Subcutaneous abdominal adipose tissue (tissue), 5 donors: ENCODE measurements at regions not wholly inside any gene's neighbourhood (a gene's known extent, or its start where the extent isn't known, plus 50 kb on each side); places are given as distances from the start of the nearest gene placed in this dataset.

Experiments
- H3K27ac ChIP-seq: one replicate; pipeline ENCODE4 v1.7.0; 2013; ENCODE audit warnings: low read depth, mild to moderate bottlenecking, inconsistent platforms, low read length, moderate library complexity
- H3K27me3 ChIP-seq, 5 donors: one replicate each; pipeline ENCODE4 v1.7.0; 2013; ENCODE audit warnings: low read length in 5 of 5, inconsistent platforms in 1 of 5; ENCODE audit not compliant: control insufficient read depth in 5 of 5, insufficient read depth in 4 of 5
- H3K36me3 ChIP-seq, 5 donors: one replicate each; pipeline ENCODE4 v1.7.0; 2013; ENCODE audit warnings: low read length in 5 of 5; ENCODE audit not compliant: control insufficient read depth in 5 of 5, insufficient read depth in 5 of 5
- H3K4me1 ChIP-seq, 5 donors: one replicate each; pipeline ENCODE4 v1.7.0; 2013; ENCODE audit warnings: low read length in 5 of 5, mild to moderate bottlenecking in 3 of 5, moderate library complexity in 1 of 5; ENCODE audit not compliant: control insufficient read depth in 5 of 5, insufficient read depth in 5 of 5
- H3K4me3 ChIP-seq, 5 donors: one replicate each; pipeline ENCODE4 v1.7.0; 2013; ENCODE audit warnings: low read length in 5 of 5, low read depth in 1 of 5
- H3K9ac ChIP-seq, 5 donors: one replicate each; pipeline ENCODE4 v1.7.0; 2013; ENCODE audit warnings: low read length in 5 of 5, mild to moderate bottlenecking in 4 of 5, moderate library complexity in 3 of 5
- H3K9me3 ChIP-seq, 5 donors: one replicate each; pipeline ENCODE4 v1.7.0; 2013; ENCODE audit warnings: low read length in 5 of 5; ENCODE audit not compliant: control insufficient read depth in 5 of 5
- donor health status: healthy.
- donor health status: healthy.
- donor health status: healthy.
- donor health status: healthy.
- donor health status: healthy.

GRCh38 chrX:9127986-9128385 lies 94.1 kb upstream of the FAM9B start:
- Histone ChIP-seq H3K36me3 (no peaks in the 10 kb centered on the region), H3K4me1 (peaks cover 0 to 4% (median 0%) of the 10 kb centered on the region in 5 donors), H3K27ac (no peak overlapping the region), H3K9ac (no peak overlapping the region), H3K27me3 (peaks cover 0 to 3% (median 0%) of the 10 kb centered on the region in 5 donors), H3K4me3 (no peak overlapping the region), H3K9me3 (no peaks in the 10 kb centered on the region)

GRCh38 chrX:9130031-9130430 lies 96.1 kb upstream of the FAM9B start:
- Histone ChIP-seq H3K9me3 (no peaks in the 10 kb centered on the region), H3K27ac (no peak overlapping the region), H3K9ac (no peak overlapping the region), H3K27me3 (peaks cover 0 to 3% (median 0%) of the 10 kb centered on the region in 5 donors), H3K4me1 (peaks cover 0 to 4% (median 0%) of the 10 kb centered on the region in 5 donors), H3K4me3 (no peak overlapping the region), H3K36me3 (no peaks in the 10 kb centered on the region)

- Histone ChIP-seq H3K4me1 (peaks cover 0 to 4% (median 0%) of the 10 kb centered on the region in 5 donors), H3K27me3 (peaks cover 0 to 3% (median 0%) of the 10 kb centered on the region in 5 donors), H3K27ac (no peak overlapping the region), H3K9ac (no peak overlapping the region), H3K36me3 (no peaks in the 10 kb centered on the region), H3K9me3 (no peaks in the 10 kb centered on the region), H3K4me3 (no peak overlapping the region)
Observed at GRCh38 chrX:9131066-9131465, 97.1 kb upstream of the FAM9B start.

- Histone ChIP-seq H3K4me1 (peaks cover 0 to 4% (median 0%) of the 10 kb centered on the region in 5 donors), H3K9me3 (no peaks in the 10 kb centered on the region), H3K4me3 (no peak overlapping the region), H3K27ac (no peak overlapping the region), H3K27me3 (peaks cover 0 to 3% (median 0%) of the 10 kb centered on the region in 5 donors), H3K9ac (no peak overlapping the region), H3K36me3 (no peaks in the 10 kb centered on the region)
Observed at GRCh38 chrX:9132036-9132638, 98.2 kb upstream of the FAM9B start.

GRCh38 chrX:9133426-9133825 lies 99.5 kb upstream of the FAM9B start:
- no peak overlapping the region for H3K27ac ChIP-seq
- H3K4me1 ChIP-seq = peaks cover 0 to 4% (median 0%) of the 10 kb centered on the region in 5 donors
- H3K27me3 ChIP-seq = peaks cover 0 to 3% (median 0%) of the 10 kb centered on the region in 5 donors
- no peaks in the 10 kb centered on the region for H3K36me3 ChIP-seq
- H3K9ac ChIP-seq = no peak overlapping the region
- no peaks in the 10 kb centered on the region for H3K9me3 ChIP-seq
- no peak overlapping the region for H3K4me3 ChIP-seq

- no peak overlapping the region for H3K9ac ChIP-seq
- no peaks in the 10 kb centered on the region for H3K36me3 ChIP-seq
- H3K4me3 ChIP-seq = no peak overlapping the region
- no peak overlapping the region for H3K27ac ChIP-seq
- peaks cover 0 to 3% (median 0%) of the 10 kb centered on the region in 5 donors for H3K27me3 ChIP-seq
- H3K9me3 ChIP-seq = no peaks in the 10 kb centered on the region
- H3K4me1 ChIP-seq = peaks cover 0 to 4% (median 0%) of the 10 kb centered on the region in 5 donors
Observed at GRCh38 chrX:9134366-9134765, 100.4 kb upstream of the FAM9B start.

GRCh38 chrX:9135901-9136510 lies 102.1 kb upstream of the FAM9B start:
- Histone ChIP-seq H3K4me1 (peaks cover 0 to 4% (median 0%) of the 10 kb centered on the region in 5 donors), H3K36me3 (no peaks in the 10 kb centered on the region), H3K9me3 (no peaks in the 10 kb centered on the region), H3K9ac (no peak overlapping the region), H3K27me3 (no peaks in the 10 kb centered on the region), H3K4me3 (peak overlapping the region in 1 of 5 donors; percentile 13), H3K27ac (no peak overlapping the region)

- Histone ChIP-seq H3K4me1 (peaks cover 0 to 1% (median 0%) of the 10 kb centered on the region in 5 donors), H3K27ac (no peak overlapping the region), H3K27me3 (no peaks in the 10 kb centered on the region), H3K9me3 (no peaks in the 10 kb centered on the region), H3K36me3 (no peaks in the 10 kb centered on the region), H3K9ac (no peak overlapping the region), H3K4me3 (no peak overlapping the region)
Observed at GRCh38 chrX:9137152-9137551, 103.2 kb upstream of the FAM9B start.

- Histone ChIP-seq H3K4me3 (no peak overlapping the region), H3K9ac (no peak overlapping the region), H3K36me3 (no peaks in the 10 kb centered on the region), H3K4me1 (peaks cover 0 to 9% (median 3%) of the 10 kb centered on the region in 5 donors), H3K27me3 (peaks cover 0 to 3% (median 0%) of the 10 kb centered on the region in 5 donors), H3K9me3 (no peaks in the 10 kb centered on the region), H3K27ac (no peak overlapping the region)
Observed at GRCh38 chrX:9141496-9141895, 107.6 kb upstream of the FAM9B start.

- no peaks in the 10 kb centered on the region for H3K36me3 ChIP-seq
- no peak overlapping the region for H3K27ac ChIP-seq
Observed at GRCh38 chrX:9144701-9145241, 110.8 kb upstream of the FAM9B start.

More at GRCh38 chrX:9144701-9145241, 110.8 kb upstream of the FAM9B start:
- peaks cover 0 to 14% (median 3%) of the 10 kb centered on the region in 5 donors for H3K4me1 ChIP-seq
- no peak overlapping the region for H3K4me3 ChIP-seq
- no peak overlapping the region for H3K9ac ChIP-seq
- peaks cover 0 to 3% (median 0%) of the 10 kb centered on the region in 5 donors for H3K27me3 ChIP-seq
- H3K9me3 ChIP-seq = no peaks in the 10 kb centered on the region
